MM.1S (cell line): ENCODE measurements at regions not wholly inside any gene's neighbourhood (a gene's known extent, or its start where the extent isn't known, plus 50 kb on each side); places are given as distances from the start of the nearest gene placed in this dataset.

Experiments used
- DNase-seq: peaks from one replicate; pipeline ENCODE4 v3.0.0-alpha.2; 2015
- H2AFZ ChIP-seq: fragments of 300-600 bp; sonication (generic); 2 replicates; pipeline ENCODE4 v1.6.0; 2016; ENCODE audit warnings: antibody characterized with exemption, low read length
- H3F3A ChIP-seq: fragments of 300-600 bp; sonication (generic); 2 replicates; pipeline ENCODE4 v1.6.1; 2016; ENCODE audit warnings: mild to moderate bottlenecking, antibody characterized with exemption, low read length, moderate library complexity, mixed read lengths; ENCODE audit not compliant: insufficient read depth
- H3K27ac ChIP-seq: fragments of 300-600 bp; sonication (generic); 2 replicates; pipeline ENCODE4 v1.5.1; 2016; ENCODE audit warnings: mild to moderate bottlenecking, low read length
- H3K27me3 ChIP-seq: fragments of 300-600 bp; sonication (generic); replicated peaks from 2 replicates; pipeline ENCODE4 v1.6.0; 2016; ENCODE audit warnings: low read length; ENCODE audit not compliant: insufficient read depth
- H3K36me3 ChIP-seq: fragments of 300-600 bp; sonication (generic); replicated peaks from 2 replicates; pipeline ENCODE4 v1.6.1; 2016; ENCODE audit warnings: mild to moderate bottlenecking, low read length, mixed read lengths; ENCODE audit not compliant: insufficient read depth
- H3K4me1 ChIP-seq: fragments of 300-600 bp; sonication (generic); 2 replicates; pipeline ENCODE4 v1.6.1; 2016; ENCODE audit warnings: low read length, mixed read lengths
- H3K4me2 ChIP-seq: fragments of 300-600 bp; sonication (generic); 2 replicates; pipeline ENCODE4 v1.6.0; 2016; ENCODE audit warnings: low read depth, low read length
- H3K4me3 ChIP-seq: fragments of 300-600 bp; sonication (generic); 2 replicates; pipeline ENCODE4 v1.5.1; 2016; ENCODE audit warnings: low read length, mixed read lengths
- H3K79me2 ChIP-seq: fragments of 300-600 bp; sonication (generic); 2 replicates; pipeline ENCODE4 v1.6.1; 2016; ENCODE audit warnings: mixed run types, low read length, mixed read lengths
- H3K9ac ChIP-seq: fragments of 300-600 bp; sonication (generic); 2 replicates; pipeline ENCODE4 v1.6.1; 2016; ENCODE audit warnings: low read length, mixed read lengths
- H3K9me2 ChIP-seq: fragments of 300-600 bp; sonication (generic); replicated peaks from 2 replicates; pipeline ENCODE4 v1.6.1; 2016; ENCODE audit warnings: mild to moderate bottlenecking, low read length, mixed read lengths; ENCODE audit not compliant: insufficient read depth
- H3K9me3 ChIP-seq: fragments of 300-600 bp; sonication (generic); replicated peaks from 2 replicates; pipeline ENCODE4 v1.6.1; 2016; ENCODE audit warnings: mild to moderate bottlenecking, low read length, mixed read lengths; ENCODE audit not compliant: insufficient read depth
- H4K20me1 ChIP-seq: fragments of 300-600 bp; sonication (generic); 2 replicates; pipeline ENCODE4 v1.6.1; 2016; ENCODE audit warnings: mild to moderate bottlenecking, low read length, moderate library complexity, mixed read lengths; ENCODE audit not compliant: insufficient read depth
- EZH2 ChIP-seq: fragments of 300-600 bp; sonication (generic); optimal IDR thresholded peaks from 2 replicates; pipeline ENCODE3; 2017; ENCODE audit warnings: low read depth, mild to moderate bottlenecking, antibody characterized with exemption, low read length, mixed read lengths
- EZH2phosphoT487 ChIP-seq: fragments of 300-600 bp; sonication (generic); IDR thresholded peaks from 2 replicates; pipeline ENCODE4 v1.6.1; 2018; ENCODE audit warnings: antibody characterized with exemption, low read length
- TF ChIP-seq, protein P1 (sequence below): fragments of 300-600 bp; sonication (generic); IDR thresholded peaks from 2 replicates; pipeline ENCODE4 v1.5.1; 2016; ENCODE audit warnings: antibody characterized with exemption, low read length, mixed read lengths

GRCh38 chrX:15170927-15171326 is 99.0 kb downstream of the ASB9 start:
- Histone ChIP-seq H3K4me1 (no peaks in the 10 kb centered on the region), H3K79me2 (no peaks in the 10 kb centered on the region), H3K36me3 (no peaks in the 10 kb centered on the region), H4K20me1 (no peaks in the 10 kb centered on the region), H2AFZ (no peak overlapping the region), H3K27me3 (no peaks in the 10 kb centered on the region), H3K9me2 (no peaks in the 10 kb centered on the region), H3K27ac (no peak overlapping the region), H3K9ac (no peak overlapping the region), H3K4me2 (no peak overlapping the region), H3K9me3 (no peaks in the 10 kb centered on the region), H3K4me3 (no peak overlapping the region), H3F3A (no peaks in the 10 kb centered on the region)
- TF ChIP-seq EZH2, result no peak
- TF ChIP-seq, protein P1, sequence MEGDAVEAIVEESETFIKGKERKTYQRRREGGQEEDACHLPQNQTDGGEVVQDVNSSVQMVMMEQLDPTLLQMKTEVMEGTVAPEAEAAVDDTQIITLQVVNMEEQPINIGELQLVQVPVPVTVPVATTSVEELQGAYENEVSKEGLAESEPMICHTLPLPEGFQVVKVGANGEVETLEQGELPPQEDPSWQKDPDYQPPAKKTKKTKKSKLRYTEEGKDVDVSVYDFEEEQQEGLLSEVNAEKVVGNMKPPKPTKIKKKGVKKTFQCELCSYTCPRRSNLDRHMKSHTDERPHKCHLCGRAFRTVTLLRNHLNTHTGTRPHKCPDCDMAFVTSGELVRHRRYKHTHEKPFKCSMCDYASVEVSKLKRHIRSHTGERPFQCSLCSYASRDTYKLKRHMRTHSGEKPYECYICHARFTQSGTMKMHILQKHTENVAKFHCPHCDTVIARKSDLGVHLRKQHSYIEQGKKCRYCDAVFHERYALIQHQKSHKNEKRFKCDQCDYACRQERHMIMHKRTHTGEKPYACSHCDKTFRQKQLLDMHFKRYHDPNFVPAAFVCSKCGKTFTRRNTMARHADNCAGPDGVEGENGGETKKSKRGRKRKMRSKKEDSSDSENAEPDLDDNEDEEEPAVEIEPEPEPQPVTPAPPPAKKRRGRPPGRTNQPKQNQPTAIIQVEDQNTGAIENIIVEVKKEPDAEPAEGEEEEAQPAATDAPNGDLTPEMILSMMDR, result no peak
- no peak for TF ChIP-seq EZH2phosphoT487
- no peak for DNase-seq

GRCh38 chrX:15167826-15168225 is 102.1 kb downstream of the ASB9 start:
- no peaks in the 10 kb centered on the region for H3K36me3 ChIP-seq
- TF ChIP-seq EZH2phosphoT487 (no peak), EZH2 (no peak)
- TF ChIP-seq, protein P1, result no peak
- no peak for DNase-seq
- H3K4me3 ChIP-seq, result no peak overlapping the region
- H3K27me3 ChIP-seq, result no peaks in the 10 kb centered on the region
- no peak overlapping the region for H3K27ac ChIP-seq
- no peaks in the 10 kb centered on the region for H3K79me2 ChIP-seq
- H3K9me2 ChIP-seq, result no peaks in the 10 kb centered on the region
- H3K9me3 ChIP-seq, result no peaks in the 10 kb centered on the region
- no peaks in the 10 kb centered on the region for H4K20me1 ChIP-seq
- H3K4me2 ChIP-seq, result no peak overlapping the region
- no peak overlapping the region for H3K9ac ChIP-seq
- H2AFZ ChIP-seq, result no peak overlapping the region
- no peaks in the 10 kb centered on the region for H3K4me1 ChIP-seq
- no peaks in the 10 kb centered on the region for H3F3A ChIP-seq

DNA sequence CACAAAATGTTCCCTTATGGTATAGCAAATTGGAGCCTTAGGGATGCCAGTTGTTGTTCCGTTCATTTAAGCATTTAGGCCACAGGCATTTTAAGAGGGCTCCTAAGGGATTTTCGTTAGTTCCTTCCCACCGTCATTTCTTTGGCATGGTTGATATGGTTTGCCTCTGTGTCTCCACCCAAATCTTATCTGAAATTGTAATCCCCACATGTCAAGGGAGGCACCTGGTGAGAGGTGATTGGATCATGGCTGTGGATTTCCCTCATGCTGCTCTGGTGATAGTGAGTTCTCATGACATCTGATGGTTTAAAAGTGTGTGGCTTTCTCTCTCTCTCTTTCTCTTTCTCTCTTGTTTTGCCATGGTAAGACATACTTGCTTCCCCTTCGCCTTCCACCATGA is 104.1 kb downstream of the ASB9 start:
- Histone ChIP-seq H3K27ac (no peak overlapping the region), H2AFZ (no peak overlapping the region), H3K79me2 (no peaks in the 10 kb centered on the region), H4K20me1 (no peaks in the 10 kb centered on the region), H3K4me3 (no peak overlapping the region), H3K27me3 (no peaks in the 10 kb centered on the region), H3K9me3 (no peaks in the 10 kb centered on the region), H3K9ac (no peak overlapping the region), H3K36me3 (no peaks in the 10 kb centered on the region), H3K4me1 (no peaks in the 10 kb centered on the region), H3K4me2 (no peak overlapping the region), H3K9me2 (no peaks in the 10 kb centered on the region), H3F3A (no peaks in the 10 kb centered on the region)
- TF ChIP-seq, protein P1, result no peak
- TF ChIP-seq EZH2phosphoT487 (no peak), EZH2 (no peak)
- DNase-seq, result no peak

DNA sequence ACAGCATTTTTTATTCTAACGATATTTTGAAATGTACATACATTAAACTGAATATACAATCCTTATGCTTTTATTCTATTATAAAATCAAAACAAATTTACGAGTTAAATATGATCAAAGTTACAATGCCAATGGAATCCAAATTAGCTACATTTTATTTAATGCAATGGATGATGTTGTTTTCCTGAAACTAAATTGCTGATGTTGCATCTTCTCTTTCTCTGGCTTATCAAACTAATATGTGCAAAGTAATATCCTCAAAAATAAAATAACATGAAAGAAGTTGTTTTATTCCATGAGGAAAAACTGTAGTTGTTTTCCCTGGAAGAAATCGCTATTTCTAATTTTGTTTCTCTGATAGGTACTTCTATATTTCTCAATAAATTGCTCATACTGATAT is 106.8 kb downstream of the ASB9 start:
- H2AFZ ChIP-seq, result no peak overlapping the region
- no peaks in the 10 kb centered on the region for H4K20me1 ChIP-seq
- no peak overlapping the region for H3K4me2 ChIP-seq
- no peak overlapping the region for H3K9ac ChIP-seq
- no peaks in the 10 kb centered on the region for H3K36me3 ChIP-seq
- no peaks in the 10 kb centered on the region for H3K9me3 ChIP-seq
- TF ChIP-seq EZH2phosphoT487, result no peak
- H3K4me1 ChIP-seq, result 0 out of 2 replicates have a peak, but pooled peaks cover 4% of the 10 kb centered on the region
- DNase-seq, result no peak
- H3K4me3 ChIP-seq, result no peak overlapping the region
- H3K27me3 ChIP-seq, result no peaks in the 10 kb centered on the region
- no peak overlapping the region for H3K27ac ChIP-seq
- H3K79me2 ChIP-seq, result no peaks in the 10 kb centered on the region
- no peaks in the 10 kb centered on the region for H3F3A ChIP-seq
- no peaks in the 10 kb centered on the region for H3K9me2 ChIP-seq
